Breast epithelium (tissue), 3 donors: ENCODE measurements at regions not wholly inside any gene's neighbourhood (a gene's known extent, or its start where the extent isn't known, plus 50 kb on each side); places are given as distances from the start of the nearest gene placed in this dataset.

Experiments used
- POLR2A ChIP-seq: fragments of 450-650 bp; IDR thresholded peaks from one replicate; pipeline ENCODE4 v1.6.1; 2016; ENCODE audit warnings: antibody characterized with exemption, mild to moderate bottlenecking, moderate library complexity
- TF ChIP-seq, protein P1 (sequence below), 3 donors: fragments of 450-650 bp; IDR thresholded peaks; one replicate each; pipeline ENCODE4 v1.5.1; 2016 to 2017; ENCODE audit warnings: antibody characterized with exemption in 3 of 3, mild to moderate bottlenecking in 3 of 3, moderate library complexity in 3 of 3

DNA sequence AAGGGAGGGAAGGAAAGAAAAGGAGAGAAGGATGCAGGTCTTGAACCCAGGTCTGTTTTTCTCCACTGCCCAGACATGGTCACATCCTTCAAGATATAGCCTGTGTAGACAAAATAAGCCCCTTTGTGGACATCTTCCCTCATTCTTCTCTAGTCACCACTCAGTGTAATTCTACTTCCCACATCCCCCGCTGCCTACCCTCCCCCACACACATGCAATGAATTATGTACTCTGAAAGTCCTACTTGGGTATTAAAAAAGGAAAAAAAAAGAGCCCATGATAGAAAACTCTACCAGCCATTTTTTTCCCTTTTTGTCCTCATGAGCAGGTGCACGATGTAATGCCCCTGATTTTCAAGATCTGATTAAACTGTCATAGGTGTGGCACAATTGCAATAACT lies 346.0 kb downstream of the MN1 start:
- TF ChIP-seq, protein P1, sequence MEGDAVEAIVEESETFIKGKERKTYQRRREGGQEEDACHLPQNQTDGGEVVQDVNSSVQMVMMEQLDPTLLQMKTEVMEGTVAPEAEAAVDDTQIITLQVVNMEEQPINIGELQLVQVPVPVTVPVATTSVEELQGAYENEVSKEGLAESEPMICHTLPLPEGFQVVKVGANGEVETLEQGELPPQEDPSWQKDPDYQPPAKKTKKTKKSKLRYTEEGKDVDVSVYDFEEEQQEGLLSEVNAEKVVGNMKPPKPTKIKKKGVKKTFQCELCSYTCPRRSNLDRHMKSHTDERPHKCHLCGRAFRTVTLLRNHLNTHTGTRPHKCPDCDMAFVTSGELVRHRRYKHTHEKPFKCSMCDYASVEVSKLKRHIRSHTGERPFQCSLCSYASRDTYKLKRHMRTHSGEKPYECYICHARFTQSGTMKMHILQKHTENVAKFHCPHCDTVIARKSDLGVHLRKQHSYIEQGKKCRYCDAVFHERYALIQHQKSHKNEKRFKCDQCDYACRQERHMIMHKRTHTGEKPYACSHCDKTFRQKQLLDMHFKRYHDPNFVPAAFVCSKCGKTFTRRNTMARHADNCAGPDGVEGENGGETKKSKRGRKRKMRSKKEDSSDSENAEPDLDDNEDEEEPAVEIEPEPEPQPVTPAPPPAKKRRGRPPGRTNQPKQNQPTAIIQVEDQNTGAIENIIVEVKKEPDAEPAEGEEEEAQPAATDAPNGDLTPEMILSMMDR (IDR thresholded peaks at IDR 0.05): no peak
- no peak for TF ChIP-seq POLR2A
